GM19463 (cell line): ENCODE measurements at regions not wholly inside any gene's neighbourhood (a gene's known extent, or its start where the extent isn't known, plus 50 kb on each side); places are given as distances from the start of the nearest gene placed in this dataset.
"Not testable (repeated sequence)": the region's sequence is repeated elsewhere in the genome, so short reads cannot be mapped to it uniquely, and the experiment has no call there.

Experiments
- ATAC-seq: cut with Tn5 transposase; IDR thresholded peaks from one replicate; pipeline ENCODE4 v1.9.1; 2021; ENCODE audit warnings: mild to moderate bottlenecking, moderate library complexity; ENCODE audit not compliant: unreplicated experiment

DNA sequence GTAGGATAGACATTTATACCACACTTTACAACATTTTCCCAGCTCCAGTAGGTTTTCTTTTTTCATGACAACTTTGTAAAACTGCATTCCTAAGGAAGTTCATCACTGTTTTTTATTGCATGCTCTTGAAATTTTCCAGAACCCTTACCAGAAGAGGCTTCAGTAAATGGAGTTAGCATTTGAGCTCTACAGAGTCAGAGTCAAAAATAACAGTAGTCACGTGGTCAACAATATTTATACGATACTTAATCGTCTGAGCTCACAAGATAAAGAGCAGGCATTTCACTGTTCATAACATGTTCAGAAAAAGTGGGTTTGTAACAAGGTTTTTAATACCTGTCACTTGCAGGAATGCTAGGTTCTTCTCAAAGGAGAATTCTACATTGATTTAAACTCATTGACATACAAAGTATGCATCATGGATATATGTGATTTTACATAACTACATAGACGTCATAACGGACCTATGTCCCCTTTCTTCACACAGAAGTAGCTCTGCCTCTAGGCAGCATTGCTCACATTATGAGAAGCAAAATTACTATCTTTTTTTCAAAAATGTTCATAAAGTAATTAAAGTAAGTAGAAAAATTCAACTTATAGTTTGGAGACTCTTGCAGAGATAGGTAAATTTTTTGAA lies 187.0 kb upstream of the COL3A1 start:
- no peak for ATAC-seq

DNA sequence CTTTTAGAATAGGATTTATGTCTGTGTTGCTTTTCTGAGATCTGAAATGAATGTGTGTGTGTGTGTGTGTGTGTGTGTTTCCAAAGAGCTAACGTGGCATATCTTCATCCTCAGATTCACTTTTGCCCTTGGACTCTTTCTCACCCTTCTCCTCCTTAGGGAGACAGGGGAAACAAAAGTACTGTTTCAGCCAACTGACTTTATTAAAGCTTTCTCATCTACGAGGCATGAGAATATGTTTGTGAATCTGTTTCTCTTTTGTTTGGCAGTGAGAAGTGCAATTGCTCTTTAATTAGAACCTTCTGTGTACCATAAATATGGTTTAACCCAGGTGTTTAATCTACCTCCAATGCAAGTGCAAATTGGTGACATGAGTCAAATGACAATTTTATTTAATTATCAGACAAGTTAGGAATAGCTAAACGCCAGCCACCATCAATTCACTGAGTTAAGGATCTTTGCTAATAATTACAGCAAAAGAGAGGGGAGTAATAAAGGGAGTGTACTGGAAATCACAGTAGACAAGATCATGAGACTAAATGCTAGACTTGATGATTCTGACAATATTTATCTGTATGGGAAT lies 186.4 kb upstream of the COL3A1 start:
- no peak for ATAC-seq

DNA sequence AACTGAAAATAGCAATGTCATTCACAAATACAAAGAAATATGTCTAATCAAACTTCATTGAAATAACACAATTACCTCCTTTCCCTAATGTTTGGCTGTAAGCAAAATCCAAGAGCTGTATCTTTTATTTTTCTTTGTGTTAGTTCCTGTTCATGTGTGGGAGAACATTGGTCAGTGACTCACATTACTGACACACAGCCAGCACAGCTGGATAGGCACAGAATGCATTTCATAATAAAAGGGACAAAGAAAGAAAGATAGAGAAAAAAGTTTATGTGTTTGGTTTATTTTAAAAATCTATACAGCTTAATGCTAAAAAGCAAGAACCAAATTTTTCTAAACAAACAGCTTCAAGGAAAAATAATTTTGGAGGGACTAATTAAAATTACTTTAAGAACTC lies 185.6 kb upstream of the COL3A1 start:
- ATAC-seq, result no peak

DNA sequence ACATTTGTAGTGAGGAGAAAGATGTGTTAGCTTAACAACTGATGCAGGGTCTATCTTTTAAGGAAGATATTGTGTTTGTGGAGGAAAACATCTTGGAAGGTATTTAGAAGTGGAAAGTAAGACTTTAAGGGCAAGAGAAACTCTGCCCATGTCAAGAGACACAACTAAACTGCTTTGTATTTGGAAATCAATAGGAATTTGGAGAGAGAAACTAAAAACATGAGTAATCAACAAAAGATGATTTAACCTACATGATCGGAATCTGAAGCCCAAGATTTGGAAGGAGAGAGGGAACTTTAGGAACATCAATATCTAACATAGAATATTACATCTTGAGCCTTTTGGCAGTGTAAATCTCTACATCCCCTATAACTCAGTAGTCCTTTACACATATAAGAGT lies 184.2 kb upstream of the COL3A1 start:
- ATAC-seq, result no peak

DNA sequence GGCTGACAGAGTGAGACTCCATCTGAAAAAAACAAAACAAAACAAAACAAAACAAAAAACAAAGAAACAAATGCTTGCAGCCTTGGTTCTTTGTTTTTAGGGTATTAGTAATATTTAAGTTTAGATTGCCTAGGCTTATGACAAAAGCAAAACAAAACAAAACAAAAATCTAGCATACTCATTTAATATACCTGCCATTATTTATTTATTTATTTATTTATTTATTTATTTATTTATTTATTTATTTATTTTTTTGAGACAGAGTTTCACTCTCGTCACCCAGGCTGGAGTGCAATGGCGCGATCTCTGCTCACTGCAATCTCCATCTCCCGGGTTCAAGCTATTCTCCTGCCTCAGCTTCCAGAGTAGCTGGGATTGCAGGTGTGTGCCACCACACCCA lies 179.7 kb upstream of the COL3A1 start:
- ATAC-seq, result not testable (repeated sequence)

DNA sequence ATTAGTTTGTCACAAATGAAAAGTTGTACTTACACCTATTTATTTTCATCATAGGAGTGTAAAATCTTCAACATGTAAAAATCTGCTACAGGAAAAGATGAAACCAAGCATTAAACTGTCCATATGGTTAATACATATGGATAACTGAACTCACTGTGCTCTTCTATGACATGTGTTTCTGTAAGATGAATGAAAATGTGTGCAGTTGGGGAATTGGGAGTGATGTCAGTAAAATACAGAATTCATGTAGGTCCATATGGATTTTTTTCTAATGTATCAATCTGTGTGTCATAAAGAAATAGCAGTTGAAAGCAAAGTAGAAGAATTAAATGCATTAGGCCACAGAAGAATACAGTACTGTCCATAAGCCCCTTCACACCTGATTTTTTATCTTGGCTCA lies 178.4 kb upstream of the COL3A1 start:
- ATAC-seq, result no peak

DNA sequence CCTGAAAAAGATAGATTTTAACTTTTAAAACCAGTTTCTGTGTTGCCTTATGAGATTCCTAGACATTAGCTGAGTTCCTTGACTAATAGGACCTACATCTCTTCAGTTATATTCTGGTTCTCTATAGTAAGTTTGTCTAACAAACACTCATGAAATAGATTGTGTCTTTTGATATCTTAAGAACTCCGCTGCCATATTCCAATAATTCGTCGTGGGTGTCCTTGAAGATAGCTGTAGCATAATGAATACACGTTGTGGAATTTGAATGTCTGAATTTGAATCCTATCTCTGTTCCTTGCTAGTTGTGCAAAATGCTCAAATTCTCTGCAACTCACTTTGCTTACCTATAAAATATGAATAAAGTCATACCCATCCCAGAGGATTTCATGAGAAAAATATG lies 176.8 kb upstream of the COL3A1 start:
- no peak for ATAC-seq

DNA sequence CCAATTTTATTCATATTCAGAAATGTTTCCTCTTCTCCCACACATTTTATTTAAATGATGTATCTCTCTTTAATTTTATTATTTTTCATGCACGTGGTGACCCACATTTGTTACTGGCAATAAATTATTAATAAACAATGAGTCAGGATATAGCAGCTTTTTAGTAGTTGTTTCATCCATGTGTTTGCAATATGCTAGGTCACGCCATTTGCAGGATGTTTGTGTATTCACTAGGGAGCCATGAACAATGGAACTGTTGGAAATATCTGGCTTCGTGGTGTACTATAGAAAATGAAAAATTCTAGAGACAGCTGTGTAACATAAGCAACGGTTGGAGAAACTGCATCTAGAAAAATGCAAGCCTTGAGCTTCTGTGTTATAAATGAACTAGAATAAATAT lies 176.0 kb upstream of the COL3A1 start:
- no peak for ATAC-seq

DNA sequence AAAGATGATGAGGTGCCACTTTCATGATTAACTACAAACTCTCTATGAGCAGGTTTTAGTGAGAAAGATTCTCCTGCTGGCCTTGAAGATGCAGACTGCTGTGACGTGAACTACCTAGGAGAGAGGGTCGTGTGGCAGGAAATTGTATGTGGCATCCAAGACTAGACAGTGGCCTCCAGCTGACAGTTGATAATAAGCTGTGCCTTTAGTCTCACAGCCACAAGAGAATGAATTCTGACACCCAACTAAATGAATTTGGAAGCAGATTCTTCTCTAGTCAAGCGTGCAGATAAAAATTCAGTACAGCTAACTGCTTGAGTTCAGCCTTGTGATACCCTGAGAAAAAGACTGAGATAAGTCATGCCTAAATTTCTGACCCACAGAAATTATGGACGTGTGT lies 169.0 kb upstream of the COL3A1 start:
- no peak for ATAC-seq

DNA sequence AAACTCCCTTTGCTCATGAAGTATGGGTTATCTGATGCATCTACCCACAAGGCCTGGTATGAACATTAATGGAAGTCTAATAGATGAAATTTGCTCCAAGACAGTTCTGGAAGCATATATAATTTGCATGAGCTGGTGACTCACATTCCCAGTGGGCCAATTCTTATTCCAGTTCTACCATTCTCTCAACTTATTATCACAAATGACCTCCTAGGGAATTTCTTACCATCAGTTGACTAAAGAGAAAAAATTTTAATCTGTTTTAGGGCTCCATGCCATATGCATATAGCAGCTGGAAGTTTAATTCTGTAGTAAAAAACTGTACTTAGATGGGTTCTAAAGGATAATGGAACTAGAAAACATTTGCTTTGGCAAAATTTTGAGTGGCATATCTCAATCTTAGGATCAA lies 165.2 kb upstream of the COL3A1 start:
- ATAC-seq, result no peak

DNA sequence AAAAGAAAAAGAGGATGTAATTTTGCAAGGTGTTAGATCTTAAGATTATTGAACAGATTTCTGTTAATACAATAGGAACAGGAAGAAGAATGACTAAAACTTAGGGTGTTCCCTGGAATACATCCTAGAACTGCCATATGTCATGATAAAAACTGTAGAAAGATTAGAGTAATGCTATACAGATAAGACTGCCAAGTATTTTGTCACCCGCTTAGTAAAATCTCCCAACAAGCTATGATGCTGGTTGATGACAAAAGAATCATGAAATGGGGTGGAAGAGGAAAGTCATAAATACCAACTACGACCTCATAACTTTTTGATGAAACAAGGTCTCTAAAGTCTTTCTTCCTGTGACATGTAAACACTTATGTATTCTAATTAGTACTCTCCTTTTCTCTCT lies 163.6 kb upstream of the COL3A1 start:
- no peak for ATAC-seq

DNA sequence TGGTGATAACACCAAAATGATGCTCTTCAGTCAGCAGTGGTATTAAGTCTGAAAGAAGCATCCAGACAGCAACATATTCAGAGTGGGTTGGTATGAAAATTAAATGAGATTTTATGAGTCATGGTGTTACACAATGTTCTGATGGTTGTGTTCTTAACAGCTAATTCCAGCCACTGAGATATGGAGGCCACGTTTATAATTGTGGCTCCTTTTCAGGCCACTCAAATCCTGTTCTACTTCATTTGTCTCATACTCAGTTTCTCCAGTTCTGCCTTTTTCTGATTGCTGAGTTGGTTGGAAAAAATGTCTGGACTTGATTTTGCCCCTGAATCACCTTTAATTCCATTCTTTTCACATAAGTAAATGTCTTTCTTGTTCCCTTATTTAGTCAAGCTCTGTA lies 162.7 kb upstream of the COL3A1 start:
- no peak for ATAC-seq

DNA sequence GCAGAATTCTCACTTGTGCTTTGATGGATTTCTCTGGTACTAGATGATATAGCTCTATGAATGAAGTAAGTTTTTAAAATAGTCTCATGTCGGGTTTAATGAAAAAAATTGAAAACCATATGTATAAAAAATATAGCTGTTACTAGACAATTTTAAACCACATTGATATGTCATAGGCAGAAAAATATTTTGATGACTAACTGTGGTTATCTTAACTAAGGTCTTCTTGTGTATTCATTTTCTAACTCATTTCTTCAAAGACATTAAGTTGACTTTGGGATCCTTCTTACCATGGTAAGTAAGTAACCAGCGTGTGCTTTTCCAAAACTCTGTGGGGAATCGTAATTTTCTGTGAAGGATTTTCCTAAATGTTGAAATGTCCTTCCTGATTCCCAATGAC lies 160.9 kb upstream of the COL3A1 start:
- no peak for ATAC-seq

DNA sequence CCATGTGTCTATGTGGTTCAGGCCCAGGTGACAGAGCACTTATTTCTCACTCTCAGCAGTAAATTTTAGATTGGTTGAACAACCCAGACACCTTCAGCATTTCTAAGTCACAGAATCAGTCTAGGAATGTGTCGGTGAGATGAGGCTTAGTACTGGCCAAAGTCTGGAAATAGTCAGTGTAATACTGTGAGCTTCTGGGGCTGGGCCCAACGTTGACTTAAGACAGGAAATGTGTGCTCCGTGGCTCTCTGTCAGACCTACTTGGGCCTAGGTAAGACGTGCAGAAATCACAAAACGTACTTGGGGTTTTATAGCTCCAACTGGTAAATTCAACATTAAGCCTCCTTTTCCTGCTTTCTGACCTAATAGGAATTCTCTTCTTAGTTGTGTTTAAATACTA lies 160.3 kb upstream of the COL3A1 start:
- ATAC-seq, result no peak

DNA sequence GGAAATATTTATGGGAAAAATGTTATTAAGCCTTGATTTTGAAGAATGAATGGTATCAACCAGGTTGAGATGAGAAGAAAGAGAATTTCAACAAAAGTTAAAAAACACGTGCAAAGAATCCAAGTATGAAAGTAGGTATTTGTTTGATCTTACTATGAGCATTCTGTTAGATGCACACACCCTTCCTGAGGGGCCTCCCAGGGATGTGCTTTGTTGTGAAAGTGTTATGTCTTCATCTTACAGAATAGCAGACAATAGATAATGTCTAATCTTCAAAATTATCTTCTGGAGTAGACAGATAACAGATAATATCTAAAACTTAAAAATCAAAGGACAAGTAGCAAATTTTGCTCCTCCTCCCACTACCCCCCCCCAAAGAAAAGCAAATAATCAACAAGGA lies 155.2 kb upstream of the COL3A1 start:
- ATAC-seq, result no peak

DNA sequence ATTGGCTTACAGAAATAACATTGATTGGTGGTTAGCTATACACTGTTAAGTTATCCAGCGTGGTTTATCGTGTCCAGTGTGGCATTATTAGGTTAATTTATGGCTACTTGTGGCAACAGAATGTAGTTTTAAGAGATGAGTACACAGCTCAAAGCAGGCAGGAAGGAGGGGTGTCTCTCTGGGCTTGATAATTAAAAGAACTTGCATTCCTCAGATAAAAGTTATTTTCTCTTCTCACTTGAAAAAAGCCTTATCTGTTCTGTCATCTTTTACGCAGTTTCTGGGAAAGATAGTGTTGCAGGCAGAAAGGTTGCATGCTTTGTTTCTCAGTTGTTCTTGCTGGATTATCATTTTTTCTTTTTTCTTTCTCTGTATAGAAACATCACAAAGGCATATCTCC lies 154.4 kb upstream of the COL3A1 start:
- no peak for ATAC-seq

DNA sequence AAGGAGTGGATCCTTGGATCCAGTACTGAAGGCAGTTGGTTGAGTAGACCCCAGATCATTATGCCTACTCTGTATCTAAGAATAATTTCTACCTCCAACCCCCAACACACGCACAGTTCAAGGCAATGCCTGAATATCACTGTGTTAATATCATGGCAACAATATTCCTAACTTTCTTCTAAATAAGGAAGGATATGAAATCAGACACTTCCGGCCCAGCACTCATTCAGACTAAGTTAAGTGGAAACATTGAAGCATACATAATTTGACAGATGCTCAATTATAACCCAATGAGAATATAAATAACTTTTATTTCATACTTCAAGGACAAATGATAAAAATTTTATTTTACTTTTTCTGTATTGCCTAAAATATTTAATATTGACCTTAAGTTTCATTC lies 153.6 kb upstream of the COL3A1 start:
- no peak for ATAC-seq

DNA sequence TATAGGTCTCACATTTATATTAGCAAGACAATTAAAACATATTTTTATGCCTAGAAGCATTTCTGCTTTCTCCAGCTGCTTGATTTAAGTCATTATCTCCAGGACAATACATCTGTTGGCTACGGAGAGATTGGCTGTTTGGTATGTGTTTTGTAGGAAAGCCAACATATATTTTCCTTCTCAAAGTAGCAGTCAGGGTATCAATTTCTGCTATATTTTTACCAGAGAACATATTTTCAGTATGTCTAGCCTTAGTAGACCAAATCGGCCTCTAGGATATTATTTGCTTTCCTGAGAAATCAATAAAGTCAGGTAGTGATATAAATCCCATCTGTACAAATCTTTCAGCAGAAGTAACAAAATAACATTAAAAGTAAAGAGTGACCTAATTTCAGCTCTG lies 150.0 kb upstream of the COL3A1 start:
- ATAC-seq, result no peak

DNA sequence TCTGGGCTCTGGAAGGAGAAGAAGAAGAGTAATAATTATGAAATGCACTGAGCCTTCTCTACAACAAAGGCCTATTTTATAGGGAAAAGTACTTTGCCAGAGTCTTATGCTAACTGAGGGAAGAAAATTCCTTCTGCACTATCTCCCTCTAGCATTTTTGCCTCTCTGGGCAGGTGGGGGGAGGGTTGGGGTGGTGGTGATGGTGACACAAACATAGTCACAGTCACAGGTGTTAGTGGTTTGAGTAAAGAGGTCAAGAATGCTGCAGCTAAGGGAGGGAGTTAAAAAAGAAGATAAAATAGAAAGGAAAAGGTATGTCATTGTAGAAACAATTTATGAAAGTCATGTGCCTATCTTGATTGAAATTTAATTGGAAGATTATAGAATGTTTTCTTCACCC lies 140.8 kb upstream of the COL3A1 start:
- ATAC-seq, result no peak

DNA sequence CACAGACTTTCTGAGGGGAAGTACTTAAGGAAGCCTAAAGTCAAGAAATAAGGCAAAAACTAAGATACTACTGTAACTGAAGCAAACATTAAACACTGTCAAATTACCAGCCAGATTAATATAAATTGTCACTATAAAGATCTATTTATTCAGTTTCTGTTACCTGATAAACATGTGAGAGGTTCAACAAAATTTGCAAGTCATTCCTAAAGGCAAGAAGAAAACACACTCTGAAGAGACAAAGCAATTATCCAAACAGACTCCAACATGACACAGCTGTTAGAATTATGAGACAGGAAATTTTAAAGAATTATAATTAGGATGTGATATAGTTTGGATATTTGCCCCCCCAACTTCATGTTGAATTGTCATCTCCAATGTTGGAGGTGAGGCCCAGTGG lies 140.4 kb upstream of the COL3A1 start:
- ATAC-seq, result no peak

DNA sequence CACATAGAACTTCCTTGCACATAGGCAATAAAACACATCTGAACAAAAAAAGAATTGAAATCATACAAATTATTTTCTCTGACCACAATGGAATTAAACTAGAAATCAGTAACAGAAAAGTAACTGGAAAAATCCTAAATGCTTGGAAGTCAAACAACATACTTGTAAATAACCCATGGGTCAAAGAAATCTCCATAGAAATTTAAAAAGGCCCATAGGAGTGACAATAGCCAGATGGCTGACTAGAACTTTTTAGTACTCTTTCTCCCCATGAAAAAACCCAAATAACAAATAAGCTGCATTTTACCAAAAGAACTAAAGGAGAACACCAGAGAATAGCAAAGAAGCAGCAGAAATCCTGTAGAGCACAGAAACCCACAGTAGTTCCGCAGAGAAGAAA lies 139.2 kb upstream of the COL3A1 start:
- no peak for ATAC-seq

DNA sequence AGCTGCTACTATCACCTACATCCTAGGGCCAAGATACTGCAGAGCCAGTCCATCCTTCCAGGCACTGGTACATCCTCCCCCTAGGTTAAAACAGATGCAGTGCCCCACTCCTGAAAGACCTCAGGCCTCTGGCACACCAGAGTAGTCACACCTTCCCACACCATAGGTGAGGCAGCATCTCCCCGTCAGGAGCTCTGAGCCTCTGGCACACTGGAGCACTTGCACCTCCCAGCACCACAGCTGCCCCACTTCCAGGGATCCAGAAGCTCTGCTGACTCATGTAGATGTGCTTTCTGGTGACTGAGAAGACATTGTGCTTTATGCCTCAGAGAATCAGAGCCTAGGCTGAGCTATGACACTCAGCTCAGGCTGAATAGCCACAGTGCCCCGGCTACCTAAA lies 138.4 kb upstream of the COL3A1 start:
- no peak for ATAC-seq

DNA sequence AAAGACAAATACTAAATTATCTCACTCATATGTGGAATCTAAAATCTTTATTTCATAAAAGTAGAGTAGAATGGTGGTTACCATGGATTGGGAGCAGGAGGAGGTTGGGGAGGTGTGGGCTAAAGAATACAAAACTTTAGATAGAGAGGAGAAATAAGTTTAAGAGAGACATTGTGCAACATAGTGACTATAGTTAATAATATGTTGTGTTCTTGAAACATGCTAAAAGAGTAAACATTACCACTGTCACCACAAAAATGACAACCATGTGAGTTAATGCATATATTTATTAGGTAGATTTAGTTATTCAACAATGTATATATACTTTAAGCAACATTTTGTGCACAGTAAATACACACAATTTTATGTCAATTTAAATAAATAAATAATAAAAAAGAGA lies 128.5 kb upstream of the COL3A1 start:
- no peak for ATAC-seq
